ENCODE measurements at regions not wholly inside any gene's neighbourhood (a gene's known extent, or its start where the extent isn't known, plus 50 kb on each side); places are given as distances from the start of the nearest gene placed in this dataset.

DNA sequence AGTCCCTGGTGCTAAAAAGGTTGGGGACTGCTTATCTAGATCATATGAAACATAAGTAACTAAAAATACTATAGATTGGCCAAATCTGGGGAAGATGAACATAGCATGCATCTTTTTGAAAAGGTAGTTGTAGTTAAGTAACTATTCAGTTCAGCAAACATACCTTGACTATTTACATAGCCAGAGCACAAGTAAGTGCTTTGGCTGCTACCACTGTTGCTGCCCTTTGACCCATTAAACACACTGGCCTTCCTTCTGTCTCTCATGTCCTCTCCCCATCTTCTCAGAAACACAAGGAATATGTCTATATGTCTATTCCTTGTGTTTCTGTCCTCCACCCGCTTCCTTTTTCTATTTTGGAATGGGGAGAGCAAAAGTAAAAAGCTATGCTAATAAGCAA, 87.9 kb upstream of the SPRY1 start:
- Histone ChIP-seq H3K79me2 (ENCODE audit: insufficient read depth, low read depth, low read length) (no peaks in the 10 kb centered on the region), H3K4me3 (ENCODE audit: low read depth, low read length, poor library complexity, severe bottlenecking) (no peak overlapping the region), H2AFZ (ENCODE audit: low read length) (no peak overlapping the region), H3K4me1 (ENCODE audit: insufficient read depth, low read length, poor library complexity, severe bottlenecking) (peaks cover 20% of the 10 kb centered on the region), H3K36me3 (ENCODE audit: insufficient read depth, low read length) (no peaks in the 10 kb centered on the region), H3K27ac (ENCODE audit: low read depth, low read length, poor library complexity, severe bottlenecking) (no peak overlapping the region), H3K9me2 (ENCODE audit: insufficient read depth, low read length) (no peaks in the 10 kb centered on the region), H3K4me2 (ENCODE audit: low read length) (no peak overlapping the region), H3K9me3 (ENCODE audit: low read length) (no peaks in the 10 kb centered on the region), H4K20me1 (ENCODE audit: insufficient read depth, low read length) (no peaks in the 10 kb centered on the region)
- CTCF ChIA-PET (ENCODE audit: unreplicated experiment) = no interaction called here
- TF ChIP-seq, protein P1, sequence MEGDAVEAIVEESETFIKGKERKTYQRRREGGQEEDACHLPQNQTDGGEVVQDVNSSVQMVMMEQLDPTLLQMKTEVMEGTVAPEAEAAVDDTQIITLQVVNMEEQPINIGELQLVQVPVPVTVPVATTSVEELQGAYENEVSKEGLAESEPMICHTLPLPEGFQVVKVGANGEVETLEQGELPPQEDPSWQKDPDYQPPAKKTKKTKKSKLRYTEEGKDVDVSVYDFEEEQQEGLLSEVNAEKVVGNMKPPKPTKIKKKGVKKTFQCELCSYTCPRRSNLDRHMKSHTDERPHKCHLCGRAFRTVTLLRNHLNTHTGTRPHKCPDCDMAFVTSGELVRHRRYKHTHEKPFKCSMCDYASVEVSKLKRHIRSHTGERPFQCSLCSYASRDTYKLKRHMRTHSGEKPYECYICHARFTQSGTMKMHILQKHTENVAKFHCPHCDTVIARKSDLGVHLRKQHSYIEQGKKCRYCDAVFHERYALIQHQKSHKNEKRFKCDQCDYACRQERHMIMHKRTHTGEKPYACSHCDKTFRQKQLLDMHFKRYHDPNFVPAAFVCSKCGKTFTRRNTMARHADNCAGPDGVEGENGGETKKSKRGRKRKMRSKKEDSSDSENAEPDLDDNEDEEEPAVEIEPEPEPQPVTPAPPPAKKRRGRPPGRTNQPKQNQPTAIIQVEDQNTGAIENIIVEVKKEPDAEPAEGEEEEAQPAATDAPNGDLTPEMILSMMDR (conservative IDR thresholded peaks at IDR 0.05; ENCODE audit: low read length) = no peak
- TF ChIP-seq EZH2phosphoT487 (IDR thresholded peaks at IDR 0.05; ENCODE audit: borderline replicate concordance, low read depth, low read length) = no peak
- intact Hi-C loops (cut with micrococcal nuclease; ENCODE audit: unreplicated experiment) = no loop called here
- POLR2A ChIA-PET = interaction anchor here (0.6 to 7.9 kb wide), 4 partner anchors 9 to 204 kb away, joined by 3 to 39 read pairs (median 11); no protein-coding TSS in a partner anchor
- no TSS peak for BruUV-seq (replicated peaks)
- no peak for DNase-seq (ENCODE audit: low spot score)

DNA sequence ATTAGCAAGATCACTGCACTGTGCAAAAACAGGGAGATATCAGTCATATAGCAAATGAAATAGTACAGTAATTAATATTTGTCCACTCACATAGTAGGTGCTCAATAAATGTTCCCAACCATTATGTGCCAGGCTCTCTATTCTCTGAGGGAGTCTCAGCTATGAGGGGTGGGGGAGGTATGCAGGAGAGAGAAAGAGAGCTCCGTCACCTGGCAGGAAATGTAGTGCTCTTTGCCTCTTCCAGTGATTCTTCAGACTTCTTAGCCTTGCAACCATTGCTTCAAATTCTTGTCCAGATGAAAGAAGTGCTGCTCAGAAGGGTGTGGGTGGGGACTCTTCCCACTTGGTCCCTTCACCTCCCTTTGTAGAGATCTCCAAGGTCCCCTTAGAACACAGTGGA, 84.5 kb upstream of the SPRY1 start:
- ChIA-PET CTCF (ENCODE audit: unreplicated experiment) (no interaction called here), POLR2A (interaction anchor here (0.9 to 1.5 kb wide), 2 partner anchors 9 to 12 kb away, joined by 6 read pairs; no protein-coding TSS in a partner anchor)
- TF ChIP-seq, protein P1 (conservative IDR thresholded peaks at IDR 0.05; ENCODE audit: low read length) = no peak
- TF ChIP-seq EZH2phosphoT487 (IDR thresholded peaks at IDR 0.05; ENCODE audit: borderline replicate concordance, low read depth, low read length) = no peak
- intact Hi-C loops (cut with micrococcal nuclease; ENCODE audit: unreplicated experiment) = no loop called here
- no peaks in the 10 kb centered on the region for H3K9me3 ChIP-seq (ENCODE audit: low read length)
- H3K36me3 ChIP-seq (ENCODE audit: insufficient read depth, low read length) = peaks cover 7% of the 10 kb centered on the region
- no peak overlapping the region for H3K4me2 ChIP-seq (ENCODE audit: low read length)
- H3K4me3 ChIP-seq (ENCODE audit: low read depth, low read length, poor library complexity, severe bottlenecking) = no peak overlapping the region
- no peaks in the 10 kb centered on the region for H3K79me2 ChIP-seq (ENCODE audit: insufficient read depth, low read depth, low read length)
- no peak overlapping the region for H2AFZ ChIP-seq (ENCODE audit: low read length)
- H3K27ac ChIP-seq (ENCODE audit: low read depth, low read length, poor library complexity, severe bottlenecking) = no peak overlapping the region
- DNase-seq (ENCODE audit: low spot score) = no peak
- no TSS peak for BruUV-seq (replicated peaks)
- H4K20me1 ChIP-seq (ENCODE audit: insufficient read depth, low read length) = no peaks in the 10 kb centered on the region
- no peaks in the 10 kb centered on the region for H3K4me1 ChIP-seq (ENCODE audit: insufficient read depth, low read length, poor library complexity, severe bottlenecking)
- H3K9me2 ChIP-seq (ENCODE audit: insufficient read depth, low read length) = no peaks in the 10 kb centered on the region

DNA sequence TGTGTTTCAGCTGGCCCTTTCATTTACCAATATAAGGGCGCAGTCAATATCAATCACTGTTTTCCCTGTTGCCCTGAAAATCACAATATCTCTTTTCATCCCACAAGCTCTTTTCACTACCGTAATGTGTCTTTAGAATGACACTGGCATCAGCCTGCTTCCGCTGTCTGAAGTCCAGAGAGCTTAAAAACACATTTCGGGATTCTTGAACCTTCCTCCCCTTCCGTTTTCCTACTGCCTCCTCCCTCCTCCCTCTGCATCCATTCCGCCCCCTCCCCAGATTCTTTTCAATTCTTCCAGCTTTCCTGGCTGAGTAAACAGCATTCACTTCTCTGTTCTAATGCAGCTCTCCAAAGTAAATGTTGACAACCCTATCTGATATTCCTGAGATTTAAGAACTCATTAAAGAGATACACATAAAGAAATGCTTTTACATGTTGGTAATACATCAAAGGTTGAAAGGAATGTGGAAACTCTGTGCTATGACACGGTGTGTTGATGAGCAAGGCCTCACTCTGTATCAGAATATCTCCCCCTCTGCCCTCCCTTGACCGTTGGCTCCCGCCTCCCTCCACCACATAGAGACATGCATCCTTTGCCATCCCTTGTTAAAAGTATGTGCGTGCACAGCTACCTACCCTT, 83.5 kb upstream of the SPRY1 start:
- H3K27ac ChIP-seq (ENCODE audit: low read depth, low read length, poor library complexity, severe bottlenecking) = no peak overlapping the region
- no peak overlapping the region for H3K4me3 ChIP-seq (ENCODE audit: low read depth, low read length, poor library complexity, severe bottlenecking)
- H3K36me3 ChIP-seq (ENCODE audit: insufficient read depth, low read length) = peaks cover 7% of the 10 kb centered on the region
- no peaks in the 10 kb centered on the region for H3K9me2 ChIP-seq (ENCODE audit: insufficient read depth, low read length)
- CTCF ChIA-PET (ENCODE audit: unreplicated experiment) = no interaction called here
- H3K79me2 ChIP-seq (ENCODE audit: insufficient read depth, low read depth, low read length) = no peaks in the 10 kb centered on the region
- POLR2A ChIA-PET = interaction anchor here (0.7 to 1.7 kb wide), 5 partner anchors 8 to 1806 kb away, joined by 3 to 6 read pairs (median 6); no protein-coding TSS in a partner anchor
- intact Hi-C loops (cut with micrococcal nuclease; ENCODE audit: unreplicated experiment) = no loop called here
- no TSS peak for BruUV-seq (replicated peaks)
- no peaks in the 10 kb centered on the region for H4K20me1 ChIP-seq (ENCODE audit: insufficient read depth, low read length)
- H3K9me3 ChIP-seq (ENCODE audit: low read length) = no peaks in the 10 kb centered on the region
- no peaks in the 10 kb centered on the region for H3K4me1 ChIP-seq (ENCODE audit: insufficient read depth, low read length, poor library complexity, severe bottlenecking)
- DNase-seq (ENCODE audit: low spot score) = no peak
- TF ChIP-seq EZH2phosphoT487 (IDR thresholded peaks at IDR 0.05; ENCODE audit: borderline replicate concordance, low read depth, low read length) = no peak
- TF ChIP-seq, protein P1 (conservative IDR thresholded peaks at IDR 0.05; ENCODE audit: low read length) = no peak
- H2AFZ ChIP-seq (ENCODE audit: low read length) = no peak overlapping the region
- H3K4me2 ChIP-seq (ENCODE audit: low read length) = no peak overlapping the region

Data from OCI-LY7 (cell line).